ENCODE measurements at regions not wholly inside any gene's neighbourhood (a gene's known extent, or its start where the extent isn't known, plus 50 kb on each side); places are given as distances from the start of the nearest gene placed in this dataset.
A peak's percentile ranks its signal among the peaks of the same experiment; 100 is the strongest.

DNA sequence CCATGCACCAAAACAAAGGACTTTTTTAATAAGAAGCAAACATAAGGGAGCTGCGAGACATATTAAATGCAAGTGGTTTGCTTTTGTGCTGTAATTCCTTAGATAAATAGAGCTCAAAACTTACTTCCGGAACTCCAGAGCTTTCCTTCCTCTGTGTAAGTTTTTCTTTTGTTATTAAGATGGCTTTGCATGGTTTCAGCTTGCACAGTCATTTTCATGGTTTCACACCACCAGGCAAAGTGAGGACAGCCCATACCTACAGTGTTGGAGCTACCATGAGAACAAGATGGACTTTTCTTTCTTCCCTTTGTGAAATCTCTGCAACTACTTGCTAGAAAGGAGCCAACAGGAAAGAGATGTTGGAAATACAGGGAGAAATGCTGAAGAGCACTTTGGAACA lies 368.0 kb downstream of the SETD4 start:
- no peak for DNase-seq (ENCODE audit: low spot score)

DNA sequence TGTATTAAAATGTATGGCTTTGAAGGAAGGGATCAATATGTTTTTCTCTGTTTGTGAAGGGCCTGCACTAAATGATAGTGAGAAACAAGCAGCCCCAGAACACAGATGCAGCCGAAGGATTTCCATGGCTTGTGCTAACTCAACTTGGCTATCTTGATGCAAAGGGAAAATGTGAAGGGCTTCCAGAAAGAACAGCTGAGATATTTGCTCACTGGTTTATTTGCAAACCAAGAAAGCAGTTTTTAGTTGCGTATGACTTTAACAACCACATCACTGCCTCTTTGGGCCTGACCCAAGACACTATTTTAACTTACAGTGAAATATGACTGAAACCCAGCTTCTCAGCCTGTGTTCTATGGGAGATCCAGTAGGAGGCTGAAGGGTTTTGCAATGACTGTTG lies 369.9 kb downstream of the SETD4 start:
- no peak for DNase-seq (ENCODE audit: low spot score)

DNA sequence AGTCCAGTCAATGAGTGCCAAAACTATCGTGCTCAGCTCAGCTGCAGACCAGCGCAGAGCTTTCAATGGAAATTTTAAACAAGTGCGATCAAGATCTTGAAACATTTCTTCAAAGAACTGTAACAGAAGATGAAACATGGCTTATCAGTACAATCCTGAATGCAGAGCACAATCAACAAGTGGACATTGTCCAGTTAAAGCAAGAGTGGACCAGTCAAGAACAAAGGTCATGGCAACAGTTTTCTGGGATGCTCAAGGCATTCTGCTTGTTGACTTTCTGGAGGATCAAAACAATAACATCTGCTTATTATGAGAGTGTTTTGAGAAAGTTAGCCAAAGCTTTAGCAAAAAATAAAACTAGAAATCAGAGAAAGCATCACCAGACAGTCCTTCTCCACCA lies 374.2 kb downstream of the SETD4 start:
- no peak for DNase-seq (ENCODE audit: low spot score)

DNA sequence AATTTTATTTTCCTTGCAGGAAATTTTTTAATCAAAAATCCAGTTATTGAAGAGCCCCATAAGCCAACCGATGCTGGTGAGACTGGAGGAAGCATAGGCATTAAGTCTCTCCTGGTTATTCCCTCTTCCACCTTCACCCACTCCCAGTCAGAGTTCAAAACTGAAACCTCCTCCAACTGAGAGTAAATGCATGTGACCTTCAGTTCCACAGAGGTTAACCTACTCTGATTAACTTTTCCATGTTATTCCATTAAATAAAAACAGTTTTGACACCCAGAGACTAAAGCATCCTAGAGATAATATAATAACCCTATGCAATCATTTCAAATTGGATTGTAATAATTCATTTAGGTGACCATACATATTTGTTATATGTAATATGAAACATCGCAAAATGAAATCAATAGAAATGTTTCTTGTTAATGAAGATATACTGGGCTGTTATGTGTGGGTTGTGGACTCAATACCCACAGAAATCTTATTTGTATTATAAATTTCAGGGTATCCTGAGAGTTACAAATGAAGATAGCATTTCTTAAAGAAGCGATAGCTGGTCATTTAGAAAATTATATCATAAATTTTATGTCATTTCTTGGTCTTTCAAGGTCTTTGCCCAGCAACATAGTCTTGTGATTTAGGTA lies 376.5 kb downstream of the SETD4 start:
- DNase-seq (ENCODE audit: low spot score), result no peak

DNA sequence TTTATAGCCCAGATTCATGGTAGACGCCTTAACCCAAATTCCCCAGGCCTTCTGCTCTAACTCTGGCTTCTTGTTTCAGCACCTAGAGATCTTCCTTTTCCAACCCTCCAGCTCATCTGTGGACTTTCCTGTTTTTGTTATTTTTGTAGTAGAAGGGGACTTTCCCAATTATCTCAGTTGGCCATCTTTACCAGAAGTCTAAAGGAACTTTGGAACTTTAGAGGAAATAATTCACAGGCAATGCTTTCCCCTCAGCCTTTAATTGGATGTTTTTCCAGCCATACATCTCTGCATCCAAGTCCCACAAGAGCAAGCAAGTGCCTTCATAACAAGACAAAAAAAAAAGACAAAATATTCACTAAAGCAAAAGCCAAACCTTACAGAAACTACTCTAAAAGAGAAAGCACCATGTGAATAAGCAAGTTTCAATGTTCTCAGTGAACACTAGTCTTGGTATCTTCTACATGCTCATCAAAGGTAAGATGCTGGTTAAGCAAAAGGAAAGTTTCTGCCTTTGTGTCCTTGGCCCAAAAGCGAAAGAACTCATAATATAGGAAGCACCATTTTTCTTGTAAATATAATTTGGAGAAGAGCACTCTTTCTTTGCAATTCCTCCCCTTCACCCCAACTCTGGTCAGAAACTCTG lies 377.3 kb downstream of the SETD4 start:
- no peak for DNase-seq (ENCODE audit: low spot score)

DNA sequence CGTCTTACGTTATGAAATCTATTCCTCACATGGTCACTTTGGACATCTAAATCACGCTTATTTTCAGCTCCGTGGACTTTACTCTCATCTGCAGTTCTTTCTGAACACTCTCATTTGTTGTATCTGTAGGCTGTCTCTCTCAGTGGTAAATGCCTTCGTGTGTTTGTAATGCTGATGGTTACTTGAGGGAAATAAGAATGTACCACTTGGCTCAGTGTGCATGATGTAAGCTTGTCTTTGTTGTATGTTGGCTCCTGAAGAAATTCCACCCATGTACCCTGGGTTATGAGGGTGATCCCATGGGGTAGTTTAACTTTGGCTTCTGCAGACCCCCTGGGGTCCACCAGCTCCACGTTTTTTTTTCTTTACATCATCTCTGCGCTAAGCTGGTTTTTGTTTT lies 378.4 kb downstream of the SETD4 start:
- no peak for DNase-seq (ENCODE audit: low spot score)

DNA sequence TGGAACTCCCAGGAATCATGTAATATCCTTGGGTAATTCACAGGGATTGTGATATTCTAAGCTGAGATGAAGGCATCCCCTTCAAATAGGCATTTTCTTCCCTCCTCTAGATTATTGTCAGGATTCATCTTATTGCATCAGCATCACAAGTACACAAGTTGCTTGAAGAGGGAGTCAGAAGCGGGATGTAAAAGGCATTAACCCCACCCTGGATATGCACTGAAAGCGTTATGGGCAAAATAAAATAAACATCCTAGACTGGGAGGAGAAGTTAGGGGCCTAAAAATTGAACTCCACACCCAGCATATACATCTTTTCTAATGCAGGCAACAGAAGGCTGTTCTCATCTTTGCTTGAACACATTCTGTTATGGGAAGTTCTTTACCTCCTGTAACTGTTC lies 381.2 kb downstream of the SETD4 start:
- DNase-seq (ENCODE audit: low spot score), result no peak

DNA sequence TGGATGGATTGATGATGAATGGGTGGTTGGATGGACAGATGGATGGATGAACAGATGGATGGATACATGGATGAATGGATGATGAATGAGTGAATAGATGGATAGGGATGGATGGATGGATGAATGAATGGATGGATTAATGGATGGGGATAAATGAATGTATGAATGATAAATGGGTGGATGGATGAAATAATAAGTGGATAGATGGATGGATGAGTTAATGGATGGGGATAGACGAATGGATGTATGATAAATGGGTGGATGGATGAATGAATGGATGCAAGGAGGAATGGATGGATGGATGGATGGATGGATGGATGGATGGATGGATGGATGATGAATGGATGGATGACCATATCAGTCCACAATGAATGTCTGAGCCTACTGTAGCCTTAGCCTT lies 381.9 kb downstream of the SETD4 start:
- no peak for DNase-seq (ENCODE audit: low spot score)

DNA sequence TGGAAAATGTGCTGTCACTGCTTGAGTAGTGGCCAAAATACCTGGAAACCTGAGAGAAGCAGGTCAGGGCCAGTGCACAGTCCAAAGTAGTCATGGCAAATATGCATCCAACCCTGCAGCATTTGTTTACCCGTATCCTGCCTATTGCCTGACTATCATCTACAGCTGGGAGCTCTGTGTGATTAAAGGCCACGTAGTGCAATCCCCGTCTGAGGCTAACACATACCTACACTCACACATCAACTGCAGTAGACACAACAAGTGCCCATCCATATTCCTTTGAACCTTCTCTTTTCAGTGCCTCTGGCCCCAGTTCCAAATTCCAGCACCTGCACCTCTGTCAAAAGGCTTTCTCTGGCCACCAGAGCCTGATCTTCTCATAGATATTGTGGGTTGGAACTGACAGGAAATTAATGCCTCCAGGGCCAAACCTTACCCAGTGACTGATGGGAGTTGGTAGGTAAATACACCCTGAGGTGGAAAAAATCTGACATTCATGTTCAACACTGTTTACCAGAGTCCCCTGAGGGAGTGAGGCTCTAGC lies 383.0 kb downstream of the SETD4 start:
- no peak for DNase-seq (ENCODE audit: low spot score)

DNA sequence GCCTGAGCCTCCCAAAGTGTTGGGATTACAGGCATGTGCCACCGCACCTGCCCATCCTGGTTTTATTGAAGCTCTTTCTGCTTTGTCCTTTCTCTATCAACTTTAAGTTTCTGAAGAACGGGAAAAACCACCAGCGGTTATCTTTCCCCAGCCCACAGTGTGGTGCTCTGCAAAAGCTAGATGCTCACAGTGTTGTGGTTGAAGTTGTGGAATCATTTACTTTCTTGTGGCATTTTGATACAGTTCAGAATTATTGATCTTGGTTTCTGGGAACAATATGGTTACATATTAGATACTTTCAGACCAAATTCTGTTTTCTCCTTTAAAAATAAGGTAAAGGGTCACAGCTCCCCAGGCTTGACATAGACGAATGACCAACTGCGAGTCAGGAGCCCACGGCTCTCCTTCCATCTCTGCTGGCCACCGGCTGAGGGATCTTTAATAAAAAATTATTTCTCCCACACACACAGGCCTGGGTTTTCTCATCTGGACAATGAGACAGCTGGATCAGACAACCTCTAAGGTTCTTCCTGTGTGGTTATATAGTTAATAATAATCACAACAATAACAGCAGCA lies 385.3 kb downstream of the SETD4 start:
- no peak for DNase-seq (ENCODE audit: low spot score)

DNA sequence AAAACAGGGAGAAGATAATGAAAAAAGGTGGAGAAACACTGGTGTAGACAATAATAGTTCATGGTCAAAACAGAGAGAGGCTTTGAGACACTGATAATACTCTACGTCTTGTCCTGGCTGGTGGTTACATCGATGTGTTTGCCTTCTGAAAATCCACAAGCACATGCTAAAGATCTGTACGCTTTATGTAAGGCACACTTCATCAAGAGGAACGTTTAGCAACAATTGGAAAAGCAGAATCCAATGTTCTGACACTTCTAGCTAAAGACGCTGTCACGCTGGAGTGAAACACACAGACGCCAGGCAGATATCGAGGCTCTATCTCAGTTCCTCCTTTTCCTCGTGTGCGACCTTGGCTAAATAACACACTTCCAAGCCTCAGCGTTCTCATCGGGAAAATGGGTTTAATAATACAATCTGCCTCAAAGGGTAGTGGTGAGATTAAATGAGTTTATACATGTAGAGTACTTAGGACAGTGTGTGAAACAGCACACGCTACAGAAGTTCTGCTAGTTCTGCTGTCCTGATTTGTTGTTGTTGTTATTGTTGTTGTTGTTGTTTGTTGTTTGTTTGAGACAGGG lies 386.1 kb downstream of the SETD4 start:
- DNase-seq (ENCODE audit: low spot score), result no peak

DNA sequence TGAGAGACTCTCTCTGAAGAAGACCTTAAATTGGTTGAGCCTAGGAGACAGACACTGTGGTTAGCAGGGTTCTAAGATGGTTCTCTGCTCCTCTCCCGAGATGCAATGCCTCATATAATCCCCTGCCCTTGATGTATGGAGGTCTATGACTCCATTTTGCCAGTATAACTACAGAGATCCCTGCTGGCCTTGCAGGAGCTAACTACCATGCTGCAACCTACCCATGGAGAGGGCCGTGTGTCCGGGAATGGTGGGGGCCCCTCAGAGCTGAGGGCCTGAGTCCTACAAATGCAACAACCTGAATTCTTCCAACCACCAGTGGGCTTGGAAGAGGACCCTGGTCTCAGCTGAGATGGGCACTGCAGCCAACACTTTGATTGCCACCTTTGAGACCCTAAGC lies 388.0 kb downstream of the SETD4 start:
- no peak for DNase-seq (ENCODE audit: low spot score)

DNA sequence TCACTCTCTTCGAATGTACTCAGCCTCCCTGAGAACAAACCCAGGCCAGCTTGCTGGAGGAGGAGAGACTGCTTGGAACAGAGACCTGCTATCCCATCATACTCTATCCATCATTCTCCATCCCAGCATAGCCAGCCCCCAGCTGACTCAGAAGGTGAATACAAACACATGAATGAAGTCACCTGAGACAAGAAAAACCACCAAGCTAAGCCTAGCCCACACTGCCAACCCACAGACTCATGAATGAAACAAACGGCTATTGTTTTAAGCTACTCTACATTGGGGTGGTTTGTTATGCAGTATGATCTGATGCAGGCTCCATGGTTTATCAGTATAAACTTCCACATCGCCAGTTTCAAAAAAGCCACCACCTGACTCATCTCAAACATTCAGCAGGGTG lies 395.6 kb downstream of the SETD4 start:
- DNase-seq (ENCODE audit: low spot score), result no peak

DNA sequence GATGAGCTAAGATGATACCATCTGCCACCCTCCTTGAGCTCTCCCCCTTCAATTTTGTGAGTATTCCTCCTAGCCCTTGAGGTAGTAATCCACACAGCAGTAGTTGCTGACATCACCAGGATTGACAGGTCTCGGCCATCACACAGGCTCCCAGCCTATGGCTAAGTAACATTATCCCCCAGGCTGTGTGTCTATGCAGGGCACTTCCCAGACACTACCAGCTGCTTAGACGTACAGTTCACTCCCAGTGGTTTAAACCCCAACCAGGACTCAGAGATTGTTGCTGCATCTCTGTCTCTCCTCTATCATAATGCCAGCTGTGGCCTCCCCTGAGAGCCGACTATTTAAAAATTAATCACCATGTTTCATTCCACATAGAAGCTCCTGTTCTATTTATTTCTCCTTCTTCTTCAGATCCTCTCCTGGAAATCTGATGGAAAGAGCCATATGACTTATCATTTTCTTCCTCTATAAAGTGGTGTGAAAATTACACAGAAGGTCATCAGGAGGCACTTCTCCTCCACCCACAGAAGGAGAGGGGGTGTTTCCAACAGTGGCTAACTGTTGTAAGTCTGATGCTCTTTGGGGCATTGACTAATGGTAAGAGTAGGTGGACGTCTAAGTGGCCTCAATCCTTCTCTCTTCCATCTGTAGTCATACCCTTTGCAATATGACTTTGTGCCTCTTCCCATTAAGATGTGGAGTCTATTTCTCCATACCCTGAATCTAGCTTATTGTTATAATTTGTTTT lies 396.3 kb downstream of the SETD4 start:
- DNase-seq (ENCODE audit: low spot score), result no peak

DNA sequence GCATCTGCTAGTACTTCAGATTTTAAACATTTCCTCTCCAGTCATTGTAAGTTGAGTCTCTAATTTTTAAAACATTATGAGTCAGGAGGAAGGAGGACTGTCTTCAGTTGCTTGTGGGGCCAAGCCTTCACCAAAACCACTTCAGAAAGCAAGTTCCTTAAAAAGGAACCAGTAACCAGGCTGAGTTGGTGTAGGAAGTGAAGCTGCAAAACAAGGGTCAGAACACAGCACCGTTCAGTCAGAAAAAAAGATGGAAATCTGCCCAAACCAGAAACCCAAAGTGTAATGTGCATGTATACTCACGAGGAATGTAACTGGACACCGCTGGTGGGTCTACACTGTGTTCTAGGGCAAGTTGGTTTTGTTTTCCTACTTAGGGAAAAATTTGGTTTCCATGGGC lies 402.1 kb downstream of the SETD4 start:
- peak; percentile 64 for DNase-seq (ENCODE audit: low spot score)

DNA sequence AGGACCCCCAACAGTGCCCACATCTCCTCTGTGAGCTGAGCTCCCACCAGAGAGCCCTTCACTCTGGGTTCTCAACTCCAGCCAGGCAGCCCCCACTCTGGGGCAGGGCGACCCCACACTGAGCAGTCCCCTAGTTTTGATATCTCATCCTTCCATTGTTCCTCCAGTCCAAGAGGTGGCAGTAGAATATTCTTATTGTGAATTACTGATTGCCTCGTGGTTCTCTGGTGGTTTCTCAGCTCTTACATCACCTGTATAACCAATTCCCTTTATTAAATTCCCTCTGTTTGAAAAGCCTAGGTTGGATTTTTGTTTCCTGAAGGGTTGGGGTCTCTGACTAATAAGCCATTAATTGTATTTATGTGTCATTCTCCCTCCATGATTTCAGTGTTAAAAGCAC lies 407.5 kb downstream of the SETD4 start:
- DNase-seq (ENCODE audit: low spot score), result no peak

DNA sequence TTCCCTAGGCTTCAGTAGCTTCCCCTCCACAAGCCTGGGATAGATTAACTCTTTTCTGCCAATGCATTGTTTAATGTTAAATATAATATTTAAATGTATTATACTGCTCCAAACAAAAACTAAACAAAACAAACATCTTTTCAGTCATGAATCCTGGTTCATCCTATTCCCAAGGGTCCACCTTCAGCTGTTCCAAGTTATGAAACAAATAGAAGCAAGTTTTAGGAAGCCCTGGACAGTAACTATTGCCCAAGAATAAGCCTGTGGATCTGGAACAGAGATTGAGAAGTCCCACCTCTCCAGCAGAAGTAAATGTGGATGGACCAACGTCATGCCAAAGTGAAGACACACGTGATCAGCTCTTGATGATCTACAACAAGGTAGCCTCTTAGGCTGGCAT lies 408.1 kb downstream of the SETD4 start:
- no peak for DNase-seq (ENCODE audit: low spot score)

DNA sequence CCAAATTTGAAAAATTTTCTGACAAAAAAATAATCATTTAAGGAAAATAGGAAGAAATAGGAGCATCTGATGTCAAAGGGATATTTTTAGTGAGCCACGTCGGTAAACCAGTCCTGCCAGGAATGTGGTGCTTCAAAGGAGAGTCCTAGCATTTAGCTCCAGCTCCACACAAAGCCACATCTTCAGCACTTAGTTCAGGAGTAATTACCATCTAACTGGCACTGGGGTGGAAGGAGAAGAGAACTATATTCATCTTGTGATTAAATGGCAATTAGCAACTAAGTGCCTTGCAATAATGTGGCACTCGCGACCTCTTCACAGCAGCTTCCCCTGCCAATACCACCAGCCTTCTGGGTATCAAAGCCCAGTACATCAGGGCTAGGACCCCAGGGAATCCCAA lies 409.1 kb downstream of the SETD4 start:
- DNase-seq (ENCODE audit: low spot score), result no peak

DNA sequence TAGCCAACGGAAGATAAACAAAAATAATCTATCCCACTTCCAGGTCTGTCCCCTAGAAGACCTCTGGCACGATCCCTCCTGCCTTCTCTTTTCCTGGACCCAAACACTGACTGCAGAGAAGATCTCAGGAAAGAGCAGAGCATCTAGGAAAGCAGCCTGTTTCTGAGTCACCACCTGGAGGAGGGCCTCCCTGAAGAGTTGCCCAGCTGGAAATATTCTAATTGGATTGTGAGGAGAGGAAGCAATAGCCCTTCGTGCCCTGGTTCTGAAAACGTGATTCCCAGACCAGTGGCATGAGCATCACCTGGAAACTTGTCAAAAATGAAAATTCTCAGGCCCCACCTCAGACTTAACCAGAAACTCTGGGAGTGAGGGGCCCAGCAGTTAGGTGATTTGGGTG lies 411.1 kb downstream of the SETD4 start:
- DNase-seq (ENCODE audit: low spot score), result no peak

DNA sequence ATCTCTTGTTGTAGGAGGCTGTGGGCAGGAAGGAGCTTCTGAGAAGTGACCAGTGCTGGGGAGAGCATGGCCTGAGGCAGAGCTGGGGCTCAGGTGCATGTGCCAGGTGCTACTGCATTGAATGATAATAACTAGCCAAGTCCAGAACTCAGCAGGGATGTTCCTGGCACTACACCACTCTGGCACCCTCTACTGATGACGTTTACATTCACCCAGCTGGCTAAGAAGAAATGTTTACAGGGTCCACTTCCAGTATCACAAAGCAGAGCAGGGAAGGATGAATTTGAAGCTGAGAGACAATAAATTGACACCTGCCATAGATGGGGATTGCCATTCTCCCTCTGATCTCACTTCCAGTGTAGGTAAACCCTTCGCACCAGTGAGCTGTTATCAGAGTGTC lies 411.8 kb downstream of the SETD4 start:
- DNase-seq (ENCODE audit: low spot score), result no peak

DNA sequence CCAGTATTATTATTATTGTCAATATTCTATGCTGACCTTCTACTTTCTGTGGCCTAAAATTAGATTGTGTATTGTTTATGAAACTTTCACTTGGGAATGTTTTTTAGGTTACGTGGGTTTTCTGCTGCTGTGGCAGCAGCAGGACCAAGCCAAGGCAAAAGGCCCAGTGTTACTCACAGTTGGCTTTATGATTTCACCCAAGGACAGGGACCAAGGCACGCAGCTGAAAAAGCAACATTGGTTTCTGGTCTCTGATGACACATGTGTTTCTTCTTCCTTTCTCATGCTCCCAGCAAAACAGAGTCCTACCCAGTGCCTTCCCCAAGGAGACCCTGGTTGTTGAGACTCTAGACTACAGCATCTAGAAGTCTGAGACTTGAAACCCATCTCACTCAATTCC lies 413.7 kb downstream of the SETD4 start:
- DNase-seq (ENCODE audit: low spot score), result no peak

DNA sequence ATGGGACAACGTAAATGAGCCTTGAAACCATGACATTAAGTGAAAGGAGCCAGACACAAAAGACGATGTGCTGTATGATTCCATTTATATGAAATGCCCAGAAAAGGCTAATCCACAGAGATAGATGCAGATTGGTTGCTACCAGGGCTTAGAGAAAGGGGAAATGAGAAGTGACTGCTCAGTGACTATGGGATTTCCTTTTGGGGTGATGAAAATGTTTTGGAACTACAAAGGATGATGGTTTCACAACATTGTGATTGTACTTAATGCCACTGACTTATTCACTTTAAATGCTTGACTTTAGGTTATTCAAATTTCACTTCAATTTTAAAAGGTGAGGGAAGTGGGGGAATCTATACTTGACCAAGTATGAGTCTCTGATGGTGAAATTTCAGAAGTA lies 414.3 kb downstream of the SETD4 start:
- DNase-seq (ENCODE audit: low spot score), result no peak

DNA sequence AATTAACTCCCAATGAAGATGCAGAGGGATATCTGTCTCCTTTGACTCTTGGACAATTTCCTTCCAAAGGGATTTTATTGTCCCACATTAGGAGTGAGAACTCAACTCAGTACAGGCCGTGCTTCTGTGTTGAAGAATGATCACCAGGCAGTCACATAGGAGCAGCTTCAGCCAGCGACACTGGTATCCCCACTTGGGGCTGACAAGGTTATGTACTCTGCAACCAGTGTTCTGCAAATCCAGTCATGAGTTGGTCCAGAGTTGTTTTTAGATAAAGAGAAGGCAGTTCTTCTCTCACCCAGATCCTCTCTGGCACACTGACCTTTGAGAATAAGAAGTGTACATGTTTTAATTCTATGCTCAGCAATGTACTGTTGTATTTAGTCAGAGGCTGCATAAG lies 415.8 kb downstream of the SETD4 start:
- no peak for DNase-seq (ENCODE audit: low spot score)
